Stimulated activated CD8-positive, alpha-beta memory T cell treated with anti-CD3 and anti-CD28 coated beads, Interleukin-2, amount 100 ng/mL, for 48 hours (primary cell): ENCODE measurements at regions not wholly inside any gene's neighbourhood (a gene's known extent, or its start where the extent isn't known, plus 50 kb on each side); places are given as distances from the start of the nearest gene placed in this dataset.
A peak's percentile ranks its signal among the peaks of the same experiment; 100 is the strongest.
"Not testable (repeated sequence)": the region's sequence is repeated elsewhere in the genome, so short reads cannot be mapped to it uniquely, and the experiment has no call there.

Experiments used
- DNase-seq, 2 donors: peaks; one replicate each; pipeline ENCODE4 v3.0.0-alpha.2; 2020; ENCODE audit warnings: low read depth in 2 of 2

GRCh38 chr10:100638969-100639368 lies 103.2 kb downstream of the HIF1AN start:
- not testable (repeated sequence) for DNase-seq

- DNase-seq = no peak
Observed at GRCh38 chr10:100642295-100642994, 102.9 kb upstream of the PAX2 start.

GRCh38 chr10:100645091-100645490 lies 100.3 kb upstream of the PAX2 start:
- DNase-seq = no peak

GRCh38 chr10:100645613-100646392 lies 99.6 kb upstream of the PAX2 start:
- no peak for DNase-seq

- DNase-seq = no peak
Observed at GRCh38 chr10:100647928-100648327, 97.5 kb upstream of the PAX2 start.

- no peak for DNase-seq
Observed at GRCh38 chr10:100650693-100651092, 94.7 kb upstream of the PAX2 start.

GRCh38 chr10:100651099-100651498 lies 94.3 kb upstream of the PAX2 start:
- not testable (repeated sequence) for DNase-seq

GRCh38 chr10:100651916-100652315 lies 93.5 kb upstream of the PAX2 start:
- DNase-seq = no peak

GRCh38 chr10:100652406-100653135 lies 92.8 kb upstream of the PAX2 start:
- DNase-seq = no peak

- DNase-seq = no peak
Observed at GRCh38 chr10:100653238-100653956, 92.0 kb upstream of the PAX2 start.

- DNase-seq = peak in 1 of 2 donors; percentile 26
Observed at GRCh38 chr10:100653957-100654781, 91.2 kb upstream of the PAX2 start.

GRCh38 chr10:100654782-100655325 lies 90.5 kb upstream of the PAX2 start:
- no peak for DNase-seq

- DNase-seq = no peak
Observed at GRCh38 chr10:100655326-100655759, 90.0 kb upstream of the PAX2 start.

GRCh38 chr10:100655760-100656421 lies 89.5 kb upstream of the PAX2 start:
- DNase-seq = no peak

- no peak for DNase-seq
Observed at GRCh38 chr10:100656454-100656853, 88.9 kb upstream of the PAX2 start.

GRCh38 chr10:100658269-100658668 lies 87.1 kb upstream of the PAX2 start:
- no peak for DNase-seq

- DNase-seq = no peak
Observed at GRCh38 chr10:100659361-100660098, 85.9 kb upstream of the PAX2 start.

- no peak for DNase-seq
Observed at GRCh38 chr10:100660365-100660764, 85.0 kb upstream of the PAX2 start.

- DNase-seq = no peak
Observed at GRCh38 chr10:100660945-100661344, 84.4 kb upstream of the PAX2 start.
